ENCODE measurements at regions not wholly inside any gene's neighbourhood (a gene's known extent, or its start where the extent isn't known, plus 50 kb on each side); places are given as distances from the start of the nearest gene placed in this dataset.

- H3K36me3 Mint-ChIP-seq (ENCODE audit: unreplicated experiment) = no peaks in the 10 kb centered on the region
- H3K4me3 Mint-ChIP-seq (ENCODE audit: unreplicated experiment) = no peak overlapping the region
- H3K27ac Mint-ChIP-seq (ENCODE audit: unreplicated experiment) = no peak overlapping the region
- H3K9me3 Mint-ChIP-seq (ENCODE audit: unreplicated experiment) = no peaks in the 10 kb centered on the region
- TF ChIP-seq, protein P1, sequence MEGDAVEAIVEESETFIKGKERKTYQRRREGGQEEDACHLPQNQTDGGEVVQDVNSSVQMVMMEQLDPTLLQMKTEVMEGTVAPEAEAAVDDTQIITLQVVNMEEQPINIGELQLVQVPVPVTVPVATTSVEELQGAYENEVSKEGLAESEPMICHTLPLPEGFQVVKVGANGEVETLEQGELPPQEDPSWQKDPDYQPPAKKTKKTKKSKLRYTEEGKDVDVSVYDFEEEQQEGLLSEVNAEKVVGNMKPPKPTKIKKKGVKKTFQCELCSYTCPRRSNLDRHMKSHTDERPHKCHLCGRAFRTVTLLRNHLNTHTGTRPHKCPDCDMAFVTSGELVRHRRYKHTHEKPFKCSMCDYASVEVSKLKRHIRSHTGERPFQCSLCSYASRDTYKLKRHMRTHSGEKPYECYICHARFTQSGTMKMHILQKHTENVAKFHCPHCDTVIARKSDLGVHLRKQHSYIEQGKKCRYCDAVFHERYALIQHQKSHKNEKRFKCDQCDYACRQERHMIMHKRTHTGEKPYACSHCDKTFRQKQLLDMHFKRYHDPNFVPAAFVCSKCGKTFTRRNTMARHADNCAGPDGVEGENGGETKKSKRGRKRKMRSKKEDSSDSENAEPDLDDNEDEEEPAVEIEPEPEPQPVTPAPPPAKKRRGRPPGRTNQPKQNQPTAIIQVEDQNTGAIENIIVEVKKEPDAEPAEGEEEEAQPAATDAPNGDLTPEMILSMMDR (IDR thresholded peaks at IDR 0.05) = no peak
- DNase-seq (ENCODE audit: extremely low spot score, unreplicated experiment) = no peak
- peaks cover 4% of the 10 kb centered on the region for H3K27me3 Mint-ChIP-seq (ENCODE audit: unreplicated experiment)
- peaks cover 10% of the 10 kb centered on the region for H3K4me1 Mint-ChIP-seq (ENCODE audit: unreplicated experiment)
Observed at GRCh38 chr15:66955871-66956585, 109.4 kb upstream of the SMAD3 start.

DNA sequence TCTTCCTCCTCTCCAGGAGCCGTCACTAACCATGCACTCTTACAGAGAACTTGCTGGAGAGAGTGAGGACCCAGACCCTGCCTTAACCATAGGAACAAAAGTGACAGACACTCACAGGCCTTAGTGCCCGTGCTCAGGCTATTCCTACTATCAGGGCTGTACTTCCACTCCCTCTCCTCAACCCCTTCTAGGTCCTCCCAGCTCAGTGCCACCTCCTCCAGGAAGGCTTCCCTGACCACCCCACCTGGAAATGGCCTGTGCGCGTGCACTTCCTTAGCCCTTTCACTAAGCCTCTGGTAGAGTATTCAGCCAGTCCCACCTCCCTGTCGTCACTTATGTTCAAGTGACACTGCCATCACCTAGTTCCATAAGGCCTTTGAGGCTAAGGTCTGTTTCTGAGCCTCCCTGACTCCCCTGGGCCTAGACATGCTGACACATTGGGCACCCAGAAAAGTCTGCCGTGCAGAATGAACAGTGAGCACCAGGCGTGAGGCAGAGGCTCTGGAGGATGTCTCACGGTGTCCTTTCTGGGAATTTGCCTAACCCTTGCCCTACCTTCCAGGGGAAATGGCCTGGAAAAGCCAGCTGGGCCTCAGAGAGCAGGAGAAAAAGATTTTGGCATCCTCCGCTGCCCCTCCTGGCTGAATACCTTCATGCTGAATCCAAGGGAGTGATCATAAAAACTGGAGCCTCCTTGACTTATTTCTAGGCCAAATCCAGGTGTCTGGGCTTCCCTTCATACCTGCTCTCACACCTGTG lies 108.6 kb upstream of the SMAD3 start:
- Mint-ChIP-seq H3K27me3 (ENCODE audit: unreplicated experiment) (peaks cover 4% of the 10 kb centered on the region), H3K4me1 (ENCODE audit: unreplicated experiment) (peaks cover 5% of the 10 kb centered on the region)
- TF ChIP-seq, protein P1 (IDR thresholded peaks at IDR 0.05) = no peak

GRCh38 chr15:66957431-66957720 lies 108.0 kb upstream of the SMAD3 start:
- Mint-ChIP-seq H3K27ac (ENCODE audit: unreplicated experiment) (no peak overlapping the region), H3K4me1 (ENCODE audit: unreplicated experiment) (peaks cover 1% of the 10 kb centered on the region), H3K4me3 (ENCODE audit: unreplicated experiment) (no peak overlapping the region), H3K36me3 (ENCODE audit: unreplicated experiment) (no peaks in the 10 kb centered on the region), H3K27me3 (ENCODE audit: unreplicated experiment) (peaks cover 4% of the 10 kb centered on the region), H3K9me3 (ENCODE audit: unreplicated experiment) (no peaks in the 10 kb centered on the region)
- TF ChIP-seq, protein P1 (IDR thresholded peaks at IDR 0.05) = no peak
- no peak for DNase-seq (ENCODE audit: extremely low spot score, unreplicated experiment)

More for the DNA sequence above, 108.6 kb upstream of the SMAD3 start:
- no peak for DNase-seq (ENCODE audit: extremely low spot score, unreplicated experiment)
- no peak overlapping the region for H3K27ac Mint-ChIP-seq (ENCODE audit: unreplicated experiment)
- no peaks in the 10 kb centered on the region for H3K9me3 Mint-ChIP-seq (ENCODE audit: unreplicated experiment)
- H3K36me3 Mint-ChIP-seq (ENCODE audit: unreplicated experiment) = no peaks in the 10 kb centered on the region
- no peak overlapping the region for H3K4me3 Mint-ChIP-seq (ENCODE audit: unreplicated experiment)

DNA sequence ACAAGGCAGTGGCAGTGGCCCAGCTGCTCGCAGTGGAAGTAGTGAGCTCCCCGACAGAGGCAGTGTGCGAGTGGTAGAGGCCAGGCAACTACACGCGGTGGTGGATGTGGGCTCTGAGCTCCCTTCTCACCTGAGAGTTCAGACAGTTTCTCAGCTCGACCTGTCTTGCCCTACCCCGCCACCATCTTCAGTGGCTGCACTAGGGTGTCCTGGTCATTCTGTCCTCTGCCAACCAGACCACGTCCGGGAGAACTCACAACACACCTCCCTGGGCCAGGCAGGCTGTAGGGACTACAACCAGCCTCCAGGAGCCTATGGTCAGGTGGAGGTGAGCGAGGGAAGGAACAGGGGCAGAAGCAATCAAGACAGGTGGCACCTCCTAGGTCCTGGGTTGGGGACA lies 106.3 kb upstream of the SMAD3 start:
- Mint-ChIP-seq H3K27me3 (ENCODE audit: unreplicated experiment) (peaks cover 4% of the 10 kb centered on the region), H3K36me3 (ENCODE audit: unreplicated experiment) (no peaks in the 10 kb centered on the region), H3K27ac (ENCODE audit: unreplicated experiment) (no peak overlapping the region), H3K9me3 (ENCODE audit: unreplicated experiment) (no peaks in the 10 kb centered on the region), H3K4me1 (ENCODE audit: unreplicated experiment) (no peaks in the 10 kb centered on the region), H3K4me3 (ENCODE audit: unreplicated experiment) (no peak overlapping the region)
- no peak for DNase-seq (ENCODE audit: extremely low spot score, unreplicated experiment)
- TF ChIP-seq, protein P1 (IDR thresholded peaks at IDR 0.05) = no peak

- TF ChIP-seq, protein P1 (IDR thresholded peaks at IDR 0.05) = no peak
- Mint-ChIP-seq H3K4me1 (ENCODE audit: unreplicated experiment) (no peaks in the 10 kb centered on the region), H3K4me3 (ENCODE audit: unreplicated experiment) (no peak overlapping the region), H3K27me3 (ENCODE audit: unreplicated experiment) (peaks cover 4% of the 10 kb centered on the region), H3K9me3 (ENCODE audit: unreplicated experiment) (no peaks in the 10 kb centered on the region), H3K27ac (ENCODE audit: unreplicated experiment) (no peak overlapping the region), H3K36me3 (ENCODE audit: unreplicated experiment) (no peaks in the 10 kb centered on the region)
- DNase-seq (ENCODE audit: extremely low spot score, unreplicated experiment) = no peak
Observed at GRCh38 chr15:66959875-66960274, 105.5 kb upstream of the SMAD3 start.
